Naive B cell (primary cell): ENCODE measurements at regions not wholly inside any gene's neighbourhood (a gene's known extent, or its start where the extent isn't known, plus 50 kb on each side); places are given as distances from the start of the nearest gene placed in this dataset.

Source experiments
- ATAC-seq, 2 donors: fragments of 150-1000 bp; cut with Tn5 transposase; 2 replicates each; pipeline ENCODE4 v1.10.0; 2021; ENCODE audit warnings: low read depth in 2 of 2, mild to moderate bottlenecking in 2 of 2, moderate library complexity in 2 of 2
- DNase-seq: peaks from one replicate; pipeline ENCODE4 v3.0.0; 2022
- H3K27ac Mint-ChIP-seq, 6 donors: one replicate each; pipeline ENCODE4 v1.8.0; 2020 to 2022; ENCODE audit warnings: mild to moderate bottlenecking in 6 of 6, mixed read lengths in 6 of 6, moderate library complexity in 5 of 6, inconsistent platforms in 2 of 6
- H3K27me3 Mint-ChIP-seq, 3 donors: one replicate each; pipeline ENCODE4 v1.8.0; 2021 to 2022; ENCODE audit warnings: mixed read lengths in 3 of 3, mild to moderate bottlenecking in 1 of 3
- H3K36me3 Mint-ChIP-seq, 2 donors: one replicate each; pipeline ENCODE4 v1.8.0; 2020 to 2022; ENCODE audit warnings: mixed read lengths in 2 of 2, inconsistent platforms in 1 of 2, mild to moderate bottlenecking in 1 of 2
- H3K4me1 Mint-ChIP-seq, 3 donors: one replicate each; pipeline ENCODE4 v1.8.0; 2020 to 2022; ENCODE audit warnings: mixed read lengths in 3 of 3, inconsistent platforms in 1 of 3, mild to moderate bottlenecking in 1 of 3, moderate library complexity in 1 of 3
- H3K4me3 Mint-ChIP-seq, 8 donors: one replicate each; pipeline ENCODE4 v1.8.0; 2020 to 2022; ENCODE audit warnings: mild to moderate bottlenecking in 8 of 8, mixed read lengths in 8 of 8, moderate library complexity in 8 of 8, inconsistent platforms in 2 of 8
- H3K9me3 Mint-ChIP-seq, 7 donors: one replicate each; pipeline ENCODE4 v1.8.0; 2020 to 2022; ENCODE audit warnings: mixed read lengths in 7 of 7, mild to moderate bottlenecking in 5 of 7, inconsistent platforms in 2 of 7, moderate library complexity in 1 of 7

- peaks cover 0 to 45% (median 22%) of the 10 kb centered on the region in 3 donors for H3K27me3 Mint-ChIP-seq
- H3K4me1 Mint-ChIP-seq: no peaks in the 10 kb centered on the region
- no peaks in the 10 kb centered on the region for H3K9me3 Mint-ChIP-seq
- DNase-seq (no peak), ATAC-seq (no peak)
- no peak overlapping the region for H3K4me3 Mint-ChIP-seq
- H3K36me3 Mint-ChIP-seq: no peaks in the 10 kb centered on the region
- peak overlapping the region in 1 of 6 donors; percentile 80 for H3K27ac Mint-ChIP-seq
These were observed 101.3 kb upstream of the ATP11B start for GRCh38 chr3:182692021-182692420.

GRCh38 chr3:182692695-182693094 is 100.6 kb upstream of the ATP11B start:
- Mint-ChIP-seq H3K4me3 (no peak overlapping the region), H3K4me1 (no peaks in the 10 kb centered on the region), H3K27me3 (peaks cover 0 to 38% (median 15%) of the 10 kb centered on the region in 3 donors), H3K27ac (no peak overlapping the region), H3K9me3 (no peaks in the 10 kb centered on the region), H3K36me3 (no peaks in the 10 kb centered on the region)
- ATAC-seq: no peak
- no peak for DNase-seq

GRCh38 chr3:182693723-182694122 is 99.6 kb upstream of the ATP11B start:
- H3K9me3 Mint-ChIP-seq: no peaks in the 10 kb centered on the region
- H3K27me3 Mint-ChIP-seq: peaks cover 0 to 29% (median 11%) of the 10 kb centered on the region in 3 donors
- H3K4me3 Mint-ChIP-seq: no peak overlapping the region
- H3K27ac Mint-ChIP-seq: no peak overlapping the region
- no peaks in the 10 kb centered on the region for H3K4me1 Mint-ChIP-seq
- ATAC-seq (no peak), DNase-seq (no peak)
- H3K36me3 Mint-ChIP-seq: no peaks in the 10 kb centered on the region

GRCh38 chr3:182696916-182697315 is 96.4 kb upstream of the ATP11B start:
- H3K27me3 Mint-ChIP-seq: peaks cover 0 to 17% (median 6%) of the 10 kb centered on the region in 3 donors
- DNase-seq (no peak), ATAC-seq (no peak)
- peaks cover 0 to 2% (median 0%) of the 10 kb centered on the region in 7 donors for H3K9me3 Mint-ChIP-seq
- H3K27ac Mint-ChIP-seq: no peak overlapping the region
- H3K36me3 Mint-ChIP-seq: no peaks in the 10 kb centered on the region
- H3K4me3 Mint-ChIP-seq: peak overlapping the region in 1 of 8 donors; percentile 12
- no peaks in the 10 kb centered on the region for H3K4me1 Mint-ChIP-seq

- no peak overlapping the region for H3K4me3 Mint-ChIP-seq
- H3K36me3 Mint-ChIP-seq: no peaks in the 10 kb centered on the region
- no peaks in the 10 kb centered on the region for H3K4me1 Mint-ChIP-seq
- H3K27ac Mint-ChIP-seq: no peak overlapping the region
- ATAC-seq (no peak), DNase-seq (no peak)
- peaks cover 0 to 17% (median 11%) of the 10 kb centered on the region in 3 donors for H3K27me3 Mint-ChIP-seq
- H3K9me3 Mint-ChIP-seq: peaks cover 0 to 2% (median 0%) of the 10 kb centered on the region in 7 donors
These were observed 95.9 kb upstream of the ATP11B start for GRCh38 chr3:182697345-182697919.

GRCh38 chr3:182698078-182698477 is 95.2 kb upstream of the ATP11B start:
- Mint-ChIP-seq H3K4me1 (no peaks in the 10 kb centered on the region), H3K36me3 (no peaks in the 10 kb centered on the region), H3K4me3 (no peak overlapping the region), H3K9me3 (peaks cover 0 to 2% (median 0%) of the 10 kb centered on the region in 7 donors), H3K27me3 (peaks cover 0 to 19% (median 14%) of the 10 kb centered on the region in 3 donors), H3K27ac (no peak overlapping the region)
- DNase-seq (no peak), ATAC-seq (no peak)

- no peaks in the 10 kb centered on the region for H3K4me1 Mint-ChIP-seq
- no peak for ATAC-seq
- DNase-seq: no peak
- no peak overlapping the region for H3K4me3 Mint-ChIP-seq
- H3K9me3 Mint-ChIP-seq: peaks cover 0 to 2% (median 0%) of the 10 kb centered on the region in 7 donors
- peak overlapping the region in 1 of 6 donors; percentile 43 for H3K27ac Mint-ChIP-seq
- no peaks in the 10 kb centered on the region for H3K36me3 Mint-ChIP-seq
- peaks cover 4 to 29% (median 25%) of the 10 kb centered on the region in 3 donors for H3K27me3 Mint-ChIP-seq
These were observed 93.6 kb upstream of the ATP11B start for GRCh38 chr3:182699550-182700170.

GRCh38 chr3:182702216-182702615 is 91.1 kb upstream of the ATP11B start:
- H3K27me3 Mint-ChIP-seq: peaks cover 8 to 31% (median 28%) of the 10 kb centered on the region in 3 donors
- H3K27ac Mint-ChIP-seq: no peak overlapping the region
- DNase-seq (no peak), ATAC-seq (no peak)
- no peaks in the 10 kb centered on the region for H3K36me3 Mint-ChIP-seq
- peaks cover 0 to 2% (median 0%) of the 10 kb centered on the region in 7 donors for H3K9me3 Mint-ChIP-seq
- H3K4me3 Mint-ChIP-seq: no peak overlapping the region
- H3K4me1 Mint-ChIP-seq: no peaks in the 10 kb centered on the region

- Mint-ChIP-seq H3K27ac (no peak overlapping the region), H3K27me3 (peaks cover 8 to 31% (median 28%) of the 10 kb centered on the region in 3 donors), H3K4me3 (no peak overlapping the region), H3K4me1 (no peaks in the 10 kb centered on the region), H3K9me3 (peaks cover 0 to 2% (median 0%) of the 10 kb centered on the region in 7 donors), H3K36me3 (no peaks in the 10 kb centered on the region)
- ATAC-seq (no peak), DNase-seq (no peak)
These were observed 90.1 kb upstream of the ATP11B start for GRCh38 chr3:182703233-182703632.

- H3K9me3 Mint-ChIP-seq: peaks cover 0 to 2% (median 0%) of the 10 kb centered on the region in 7 donors
- H3K27me3 Mint-ChIP-seq: peaks cover 8 to 31% (median 28%) of the 10 kb centered on the region in 3 donors
- no peak for DNase-seq
- no peak for ATAC-seq
- H3K4me3 Mint-ChIP-seq: no peak overlapping the region
- H3K36me3 Mint-ChIP-seq: no peaks in the 10 kb centered on the region
- no peak overlapping the region for H3K27ac Mint-ChIP-seq
- no peaks in the 10 kb centered on the region for H3K4me1 Mint-ChIP-seq
These were observed 88.4 kb upstream of the ATP11B start for GRCh38 chr3:182704926-182705325.

GRCh38 chr3:182708810-182709209 is 84.5 kb upstream of the ATP11B start:
- no peak for ATAC-seq

GRCh38 chr3:182709306-182709705 is 84.0 kb upstream of the ATP11B start:
- Mint-ChIP-seq H3K36me3 (no peaks in the 10 kb centered on the region), H3K9me3 (no peaks in the 10 kb centered on the region)

More at GRCh38 chr3:182708810-182709209, 84.5 kb upstream of the ATP11B start:
- no peak for DNase-seq
- no peak overlapping the region for H3K4me3 Mint-ChIP-seq
- no peaks in the 10 kb centered on the region for H3K9me3 Mint-ChIP-seq
- H3K27ac Mint-ChIP-seq: no peak overlapping the region
- no peaks in the 10 kb centered on the region for H3K36me3 Mint-ChIP-seq
- H3K27me3 Mint-ChIP-seq: peaks cover 10 to 14% (median 13%) of the 10 kb centered on the region in 3 donors
- H3K4me1 Mint-ChIP-seq: no peaks in the 10 kb centered on the region

GRCh38 chr3:182710557-182711157 is 82.6 kb upstream of the ATP11B start:
- ATAC-seq (peak; percentile 45 to 64), DNase-seq (peak; percentile 16)
- H3K4me1 Mint-ChIP-seq: peaks cover 0 to 2% (median 0%) of the 10 kb centered on the region in 3 donors

More at GRCh38 chr3:182709306-182709705, 84.0 kb upstream of the ATP11B start:
- Mint-ChIP-seq H3K27me3 (peaks cover 8 to 11% (median 11%) of the 10 kb centered on the region in 3 donors), H3K27ac (peak overlapping the region in 1 of 6 donors; percentile 39), H3K4me1 (peaks cover 0 to 2% (median 0%) of the 10 kb centered on the region in 3 donors), H3K4me3 (no peak overlapping the region)
- ATAC-seq (no peak), DNase-seq (no peak)

GRCh38 chr3:182711261-182711683 is 82.0 kb upstream of the ATP11B start:
- peaks cover 0 to 6% (median 4%) of the 10 kb centered on the region in 3 donors for H3K27me3 Mint-ChIP-seq
- no peak for DNase-seq
- no peak for ATAC-seq
- no peaks in the 10 kb centered on the region for H3K9me3 Mint-ChIP-seq
- peaks cover 0 to 6% (median 3%) of the 10 kb centered on the region in 3 donors for H3K4me1 Mint-ChIP-seq
- H3K4me3 Mint-ChIP-seq: no peak overlapping the region
- H3K36me3 Mint-ChIP-seq: no peaks in the 10 kb centered on the region
- H3K27ac Mint-ChIP-seq: peak overlapping the region in 1 of 6 donors; percentile 23

More at GRCh38 chr3:182710557-182711157, 82.6 kb upstream of the ATP11B start:
- no peak overlapping the region for H3K27ac Mint-ChIP-seq
- peaks cover 0 to 6% (median 4%) of the 10 kb centered on the region in 3 donors for H3K27me3 Mint-ChIP-seq
- H3K4me3 Mint-ChIP-seq: peak overlapping the region in 1 of 8 donors; percentile 3
- H3K36me3 Mint-ChIP-seq: no peaks in the 10 kb centered on the region
- H3K9me3 Mint-ChIP-seq: no peaks in the 10 kb centered on the region
